Renal cortical epithelial cell (primary cell): ENCODE measurements at regions not wholly inside any gene's neighbourhood (a gene's known extent, or its start where the extent isn't known, plus 50 kb on each side); places are given as distances from the start of the nearest gene placed in this dataset.

Source experiments
- DNase-seq: peaks from one replicate; pipeline ENCODE4 v3.0.0-alpha.2; 2011; ENCODE audit warnings: low read depth

DNA sequence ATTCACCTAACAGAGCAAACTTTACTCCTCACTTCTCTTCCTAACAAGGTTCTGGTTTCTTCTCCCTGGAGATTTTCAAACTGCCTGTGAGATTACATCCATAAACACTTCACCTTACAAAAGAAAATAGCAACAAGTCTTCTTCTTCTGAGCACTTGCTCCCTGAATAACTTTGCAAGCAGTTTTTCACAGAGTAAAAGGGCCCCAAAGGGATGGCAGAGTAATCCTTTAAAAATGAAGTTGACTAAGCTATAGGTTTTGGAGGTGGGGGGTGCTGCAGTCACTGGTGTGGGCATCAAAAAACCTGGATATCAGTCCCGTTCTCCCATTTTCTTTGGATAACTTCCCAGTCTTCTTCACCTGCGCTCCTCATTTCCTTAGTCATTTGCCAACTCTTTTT, 484.9 kb downstream of the MIAT start:
- no peak for DNase-seq

DNA sequence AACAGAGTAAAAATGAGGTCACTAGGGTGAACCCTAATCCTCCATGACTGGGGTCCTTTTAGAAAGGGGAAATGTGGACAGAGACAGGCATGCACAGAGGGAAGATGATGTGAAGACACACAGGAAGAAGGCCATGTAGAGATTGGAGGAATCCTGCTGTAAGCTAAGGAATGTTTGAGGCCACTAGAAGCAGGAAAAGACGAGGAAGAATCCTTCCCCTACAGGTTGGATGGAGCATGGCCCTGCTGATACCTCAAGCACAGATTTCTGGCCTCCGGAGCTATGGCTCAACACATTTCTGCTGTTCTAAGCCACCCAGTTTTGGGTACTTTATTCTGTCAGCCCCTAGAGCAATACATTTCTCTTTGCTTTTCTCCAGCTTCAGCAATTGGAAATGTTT, 486.9 kb downstream of the MIAT start:
- DNase-seq: no peak

DNA sequence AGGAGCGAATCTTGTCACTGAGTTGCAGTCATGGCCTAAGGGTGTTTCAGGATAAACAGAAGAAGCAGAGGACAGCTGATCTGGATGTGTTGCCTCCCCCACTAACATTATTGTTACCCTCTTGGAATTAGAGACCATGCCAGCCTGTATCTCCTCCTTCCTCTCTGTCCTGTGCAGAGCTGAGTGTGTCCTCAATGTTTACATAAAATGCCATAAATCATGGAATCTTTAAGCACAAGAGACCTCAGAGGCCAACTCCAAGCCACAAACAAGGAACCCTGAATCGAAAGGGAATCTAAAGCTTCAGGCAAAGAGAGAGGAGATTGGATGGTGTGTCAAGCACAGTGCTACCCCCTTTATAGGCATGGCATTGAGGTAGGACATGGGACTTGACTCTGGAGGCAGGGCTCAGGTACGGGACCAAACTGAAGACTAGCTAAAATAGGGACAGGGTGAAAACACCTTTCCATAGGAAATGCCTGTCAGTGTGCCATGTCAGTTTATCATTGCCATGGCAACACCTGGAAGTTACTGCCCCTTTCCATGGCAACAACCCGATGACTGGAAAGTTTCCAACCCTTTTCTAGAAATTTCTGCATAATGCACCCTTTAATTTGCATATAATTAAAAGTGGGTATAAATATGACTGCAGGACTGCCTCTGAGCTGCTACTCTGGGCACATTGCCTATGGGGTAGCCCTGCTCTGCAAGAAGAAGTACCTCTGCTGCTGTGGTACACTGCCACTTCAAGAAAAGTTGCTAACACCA, 489.7 kb downstream of the MIAT start:
- no peak for DNase-seq

DNA sequence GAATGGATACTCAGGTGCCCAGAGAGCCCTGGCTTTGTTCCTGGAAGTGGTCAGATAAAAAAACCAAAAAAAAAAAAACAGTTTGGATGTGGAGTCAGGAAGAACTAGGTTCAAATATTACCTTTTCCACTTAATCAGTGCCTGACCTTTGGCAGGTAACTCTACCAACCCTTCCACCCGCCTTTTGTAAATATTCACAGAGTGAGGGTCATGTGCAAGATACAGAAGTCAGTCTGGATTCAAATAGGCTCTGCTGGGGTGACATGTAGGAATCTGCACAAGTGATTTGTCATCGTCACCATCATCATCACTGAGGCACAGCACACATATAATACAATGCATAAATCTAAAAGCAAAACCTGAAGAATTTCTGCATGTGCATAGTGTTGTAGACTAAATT, 490.7 kb downstream of the MIAT start:
- no peak for DNase-seq

DNA sequence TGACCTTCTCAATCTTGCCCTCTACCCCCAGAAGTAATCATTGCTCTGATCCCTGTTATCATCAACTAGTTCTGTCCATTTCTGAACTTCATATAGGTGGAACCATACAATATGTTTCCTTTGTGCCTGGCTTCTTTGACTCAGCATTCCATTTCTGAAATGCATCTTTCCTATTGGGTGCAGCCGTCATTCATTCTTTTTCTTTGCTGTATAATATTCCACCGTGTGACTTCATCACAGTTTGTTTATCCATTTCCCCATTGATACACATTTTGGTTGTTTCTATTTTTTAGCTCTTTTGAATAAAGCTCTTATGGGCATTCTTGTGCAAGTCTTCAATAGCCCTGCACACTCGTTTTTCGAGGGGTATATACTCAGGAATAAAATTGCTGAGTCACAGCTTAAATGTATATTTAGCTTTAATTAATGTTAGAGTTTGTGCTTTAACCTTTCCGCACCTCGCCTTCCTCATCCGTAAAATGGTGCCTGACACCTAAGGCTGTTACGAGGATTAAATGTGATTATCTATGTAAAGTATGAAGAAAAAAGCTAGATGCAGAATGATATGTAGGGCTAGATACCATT, 491.6 kb downstream of the MIAT start:
- DNase-seq: no peak

DNA sequence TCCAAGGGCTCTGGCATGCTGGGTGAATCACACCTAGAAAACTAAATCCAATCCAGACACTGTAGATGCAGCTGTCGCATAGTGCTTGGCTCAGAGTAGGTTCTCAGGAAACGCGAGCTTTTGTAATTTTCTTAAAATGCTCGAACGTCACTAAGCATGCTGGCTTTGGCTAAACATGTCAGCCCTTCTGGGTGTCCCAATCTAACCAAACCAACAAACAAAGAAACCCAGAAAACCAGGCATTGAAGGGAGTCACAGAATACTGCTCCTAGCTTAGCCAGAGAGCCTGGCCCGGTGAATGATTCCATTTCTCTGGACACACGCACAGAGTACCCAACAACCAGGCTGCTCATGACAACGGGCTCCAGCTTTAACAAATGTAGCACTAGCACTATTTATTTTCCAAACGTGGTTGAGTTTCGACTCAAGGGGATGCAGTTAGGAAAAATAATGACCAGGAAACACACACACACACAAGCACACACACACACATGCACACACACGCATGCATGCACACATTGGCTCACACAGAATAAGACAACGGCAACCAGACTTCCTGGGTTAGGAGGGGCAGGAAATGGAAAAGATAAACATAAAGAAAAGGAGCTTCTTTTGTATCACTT, 492.6 kb downstream of the MIAT start:
- DNase-seq: no peak

DNA sequence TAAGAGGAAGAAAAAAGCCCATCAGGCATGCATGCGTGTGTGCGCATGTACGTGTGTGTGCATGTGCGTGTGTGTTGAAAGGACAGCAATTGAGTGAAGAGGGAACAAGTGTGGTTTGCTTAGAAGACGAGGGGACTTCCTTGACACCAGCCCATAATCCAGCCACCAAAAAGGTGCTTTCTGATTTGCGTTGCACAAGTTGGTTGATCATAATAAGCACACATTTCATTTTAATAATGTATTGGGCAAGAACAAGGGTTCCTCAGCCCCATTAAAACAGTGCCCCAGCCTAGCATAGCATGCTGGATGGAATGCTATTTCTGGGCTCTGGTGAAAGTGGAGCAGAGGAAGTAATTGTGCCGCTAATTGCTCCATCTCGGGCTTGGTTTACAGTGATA, 493.2 kb downstream of the MIAT start:
- DNase-seq: no peak

DNA sequence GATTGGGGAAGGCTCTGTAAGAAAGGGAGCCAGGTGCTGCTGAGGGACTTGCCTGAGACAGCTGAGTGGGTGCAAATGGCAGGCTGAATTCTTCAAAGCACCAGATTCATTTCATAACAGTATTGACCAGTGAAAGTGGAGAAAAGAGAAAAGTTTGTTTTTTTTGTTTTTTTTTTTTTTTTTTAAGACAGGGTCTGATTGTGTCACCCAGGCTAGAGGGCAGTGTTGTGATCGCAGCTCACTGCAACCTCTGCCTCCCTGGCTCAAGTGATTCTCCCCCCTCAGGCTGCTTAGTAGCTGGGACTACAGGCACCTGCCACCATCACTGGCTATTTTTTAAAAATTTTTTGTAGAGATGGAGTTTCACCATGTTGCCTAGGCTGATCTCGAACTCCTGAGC, 494.0 kb downstream of the MIAT start:
- no peak for DNase-seq

DNA sequence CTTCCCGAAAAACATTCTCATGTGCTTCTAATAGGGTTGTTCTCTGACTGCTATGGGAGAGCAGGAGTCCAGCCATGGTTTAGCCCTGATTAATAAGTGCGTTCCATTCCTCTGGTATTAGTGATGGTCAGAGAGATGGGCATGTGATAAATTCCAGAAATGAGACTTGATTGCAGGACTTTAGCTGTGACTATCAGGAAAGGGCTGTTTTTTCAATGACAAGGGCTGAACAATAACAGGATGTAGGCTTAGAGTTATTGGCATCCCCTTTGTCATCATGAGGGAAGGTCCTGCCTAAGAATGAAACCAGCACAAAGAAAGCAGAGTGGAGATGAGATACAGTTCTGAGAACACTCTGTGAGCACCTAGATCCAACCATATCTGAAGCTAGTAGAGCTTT, 494.6 kb downstream of the MIAT start:
- no peak for DNase-seq

DNA sequence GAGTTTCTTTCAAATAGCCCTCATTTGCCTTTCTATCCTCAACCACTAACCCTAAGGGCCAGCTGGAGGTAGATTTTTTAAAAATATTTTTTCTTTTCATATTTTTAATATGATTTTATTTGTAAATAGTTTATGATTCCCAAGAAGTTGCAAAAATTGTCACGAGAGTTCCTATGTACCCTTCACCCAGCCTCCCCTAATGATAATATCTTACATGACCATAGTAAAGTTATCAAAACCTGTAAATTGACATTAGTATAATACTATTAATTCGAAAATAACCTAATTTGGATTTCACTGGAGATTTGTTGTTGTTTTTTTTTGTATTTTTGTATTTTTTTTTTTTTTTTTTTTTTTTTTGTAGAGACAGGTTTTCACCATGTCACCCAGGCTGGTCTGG, 495.5 kb downstream of the MIAT start:
- DNase-seq: no peak

DNA sequence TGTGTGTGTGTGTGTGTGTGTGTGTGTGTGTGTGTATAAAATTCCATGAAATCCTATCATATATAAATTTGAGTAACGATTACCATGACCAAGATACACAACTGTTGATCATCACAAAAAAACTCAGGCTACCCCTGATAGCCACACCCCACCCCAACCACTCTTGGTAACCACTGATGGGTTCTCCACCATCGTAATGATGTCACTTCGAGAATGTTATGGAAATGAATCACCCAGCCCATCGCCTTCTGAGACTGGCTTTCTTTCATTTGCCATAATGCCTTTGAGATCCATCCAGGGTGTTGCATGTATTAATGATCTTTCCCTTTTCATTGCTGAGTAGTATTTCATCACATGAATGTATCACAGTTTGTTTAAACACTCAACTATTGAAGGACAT, 496.0 kb downstream of the MIAT start:
- no peak for DNase-seq

DNA sequence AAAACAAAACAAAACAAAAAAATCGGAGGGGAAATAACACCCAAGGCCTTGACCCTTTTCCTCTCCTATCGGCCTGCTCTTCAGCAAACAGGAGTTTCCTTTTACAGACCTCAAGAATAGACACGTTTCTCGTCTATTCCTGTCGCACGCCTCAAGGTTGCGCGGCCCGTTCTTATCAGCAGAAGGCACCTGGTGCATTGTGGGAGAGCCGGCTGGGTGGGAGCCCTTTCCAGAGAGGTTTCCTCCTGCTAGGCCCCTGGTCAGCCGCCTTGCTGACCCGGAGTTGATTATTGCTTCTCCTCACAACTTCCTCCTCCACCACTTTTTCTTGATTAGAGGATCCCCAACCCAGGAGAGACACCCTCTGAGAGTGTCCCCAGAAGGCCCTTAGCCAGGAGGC, 497.3 kb downstream of the MIAT start:
- no peak for DNase-seq

DNA sequence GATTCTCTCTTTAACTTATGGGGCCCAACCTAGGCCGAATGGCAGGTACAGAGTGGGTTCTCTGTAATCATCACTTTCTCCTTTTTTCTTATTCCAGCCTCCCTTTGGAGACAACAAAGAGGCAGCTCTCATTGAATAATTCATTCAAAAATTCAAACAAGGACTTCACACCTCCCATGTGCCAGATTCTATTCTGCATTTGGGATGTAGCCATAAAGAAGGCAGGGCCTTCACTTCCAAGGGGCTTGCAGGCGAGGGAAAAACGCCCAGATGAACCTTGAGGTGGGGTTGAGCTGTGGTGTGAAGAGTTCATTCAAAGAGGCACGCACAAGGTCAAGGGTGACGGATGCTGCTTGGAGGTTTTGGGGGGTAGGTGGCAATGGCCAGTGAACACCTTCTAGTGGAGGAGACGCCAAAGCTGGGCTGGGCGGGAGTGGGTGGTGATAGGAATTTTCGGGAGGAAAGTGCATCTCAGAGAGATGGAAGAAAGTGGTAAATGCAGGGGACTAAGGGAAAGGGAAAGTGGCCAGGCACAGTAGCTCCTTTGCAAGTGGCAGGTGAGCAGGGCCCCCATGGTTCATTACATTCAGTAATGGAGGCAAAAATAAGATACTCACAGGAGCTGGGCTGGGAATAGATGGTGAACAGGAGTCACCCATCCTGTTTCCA, 499.6 kb downstream of the MIAT start:
- DNase-seq: no peak

DNA sequence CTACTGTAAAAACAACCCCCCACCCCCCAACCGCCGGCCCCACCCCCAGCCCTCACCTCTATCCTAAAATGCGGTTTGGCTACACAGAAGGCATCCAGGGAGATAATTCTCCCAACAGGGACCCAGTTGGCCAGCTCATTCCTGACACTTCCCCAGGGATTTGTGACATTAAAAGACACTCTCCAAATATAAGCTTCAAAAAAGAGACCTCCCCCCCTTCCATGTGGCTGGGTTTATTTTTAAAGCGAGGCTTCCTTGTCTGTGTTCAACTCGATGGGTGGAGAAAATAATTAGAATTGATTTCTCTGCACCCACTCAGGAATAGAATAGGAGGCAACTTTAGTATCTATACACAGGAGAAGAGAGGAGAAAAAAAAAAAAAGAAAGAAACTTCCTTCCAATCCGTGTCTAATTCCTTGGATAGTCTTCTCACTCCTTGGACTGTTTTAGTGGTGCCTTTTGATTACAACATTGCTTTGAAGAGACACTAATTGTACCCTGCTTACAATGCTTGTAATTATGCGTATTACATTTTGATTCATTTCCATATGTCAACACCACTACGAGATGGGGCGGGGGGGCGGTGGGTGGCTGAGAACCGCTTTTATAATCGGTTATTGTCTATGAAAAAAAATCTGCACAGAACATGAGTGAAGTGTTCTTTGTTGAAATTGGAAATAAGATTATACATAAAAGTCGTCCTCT, 500.4 kb downstream of the MIAT start:
- DNase-seq: no peak

DNA sequence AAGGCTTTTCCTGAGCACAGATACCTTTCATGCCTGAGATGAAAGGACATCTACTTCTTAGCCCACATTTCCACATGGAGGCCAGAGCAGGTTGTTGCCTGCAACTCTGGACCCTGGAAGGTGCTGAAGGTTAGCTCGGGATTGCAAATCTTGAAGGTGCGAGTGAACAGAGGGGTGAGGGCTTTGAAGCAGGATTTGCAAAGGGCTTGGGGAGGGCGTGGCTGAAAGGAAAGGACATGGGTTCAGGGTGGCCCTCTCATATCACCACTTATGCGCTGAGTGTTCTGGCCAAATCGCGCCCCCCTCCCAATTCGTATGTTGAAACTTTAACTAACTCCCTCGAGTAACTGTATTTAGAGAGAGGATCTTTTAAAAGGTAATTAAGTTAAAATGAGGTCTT, 501.6 kb downstream of the MIAT start:
- no peak for DNase-seq

DNA sequence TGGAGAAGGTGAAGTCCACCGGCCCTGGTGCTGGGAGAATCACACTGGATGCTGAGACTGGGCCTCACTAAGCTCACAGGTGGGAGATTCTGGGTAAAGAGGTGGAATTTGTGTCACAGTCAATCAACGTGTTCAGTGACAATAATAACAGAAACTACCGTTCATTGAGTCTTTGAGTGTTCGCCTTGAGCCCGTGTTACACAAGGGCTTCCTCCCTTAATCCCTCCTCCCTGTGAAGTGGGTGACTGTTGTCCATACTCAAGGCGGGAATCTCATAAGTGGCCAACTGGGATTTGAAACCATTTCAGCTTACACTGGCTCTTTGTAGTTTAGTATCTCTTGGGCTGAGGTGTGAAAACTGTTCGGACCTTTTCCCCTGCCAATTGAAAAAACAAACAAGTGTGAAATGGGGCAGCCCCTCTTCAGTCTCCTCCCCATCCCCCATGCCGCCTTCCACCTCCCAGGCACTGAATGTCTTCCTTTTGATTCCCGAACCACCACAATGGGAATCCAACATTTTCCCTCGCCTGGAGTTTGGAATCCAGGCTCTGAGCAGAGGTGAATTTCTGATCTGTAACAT, 502.4 kb downstream of the MIAT start:
- DNase-seq: no peak

DNA sequence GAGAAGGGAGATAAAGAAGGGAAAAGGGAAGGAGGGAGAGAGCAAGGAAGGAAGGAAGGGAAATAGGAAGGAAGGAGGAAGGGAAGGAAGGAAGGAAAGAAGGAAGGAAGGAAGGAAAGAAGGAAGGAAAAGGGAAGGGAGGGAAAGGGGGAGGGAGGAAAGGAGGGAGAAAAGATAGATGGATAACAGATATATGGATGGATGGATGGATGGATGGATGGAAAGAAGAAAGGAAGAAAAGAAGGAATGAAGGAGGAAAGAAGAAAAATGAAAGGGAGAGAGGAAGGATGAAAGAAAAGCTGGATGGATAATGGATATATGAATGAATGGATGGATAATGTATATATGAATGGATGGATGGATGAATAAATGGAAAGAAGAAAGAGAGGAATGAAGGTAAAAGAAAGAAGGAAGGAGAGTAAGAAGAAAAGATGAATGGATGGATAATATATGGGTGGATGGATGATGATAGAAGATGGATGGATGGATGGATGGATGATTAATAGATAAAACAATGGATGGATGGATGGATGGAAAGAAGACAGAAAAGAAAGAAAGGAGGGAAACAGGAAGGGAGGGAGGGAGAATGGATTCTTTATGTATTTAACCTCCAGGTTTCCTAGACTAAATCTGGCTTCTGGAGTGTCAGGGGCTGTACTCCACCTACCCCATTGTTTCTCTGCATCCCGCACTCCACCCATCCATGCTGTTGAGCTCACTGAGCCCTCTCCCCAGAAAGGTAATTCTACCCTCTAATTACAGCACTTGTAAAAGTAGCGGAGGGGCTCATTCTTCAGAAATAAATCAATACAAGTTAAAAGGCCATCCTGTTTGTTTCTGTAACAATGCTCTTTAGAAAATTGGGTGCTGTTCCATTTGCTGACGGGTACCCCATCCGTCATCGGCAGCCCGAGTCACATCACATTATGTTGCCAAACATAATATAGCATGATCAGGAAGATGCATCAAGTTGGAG, 506.1 kb downstream of the MIAT start:
- no peak for DNase-seq

DNA sequence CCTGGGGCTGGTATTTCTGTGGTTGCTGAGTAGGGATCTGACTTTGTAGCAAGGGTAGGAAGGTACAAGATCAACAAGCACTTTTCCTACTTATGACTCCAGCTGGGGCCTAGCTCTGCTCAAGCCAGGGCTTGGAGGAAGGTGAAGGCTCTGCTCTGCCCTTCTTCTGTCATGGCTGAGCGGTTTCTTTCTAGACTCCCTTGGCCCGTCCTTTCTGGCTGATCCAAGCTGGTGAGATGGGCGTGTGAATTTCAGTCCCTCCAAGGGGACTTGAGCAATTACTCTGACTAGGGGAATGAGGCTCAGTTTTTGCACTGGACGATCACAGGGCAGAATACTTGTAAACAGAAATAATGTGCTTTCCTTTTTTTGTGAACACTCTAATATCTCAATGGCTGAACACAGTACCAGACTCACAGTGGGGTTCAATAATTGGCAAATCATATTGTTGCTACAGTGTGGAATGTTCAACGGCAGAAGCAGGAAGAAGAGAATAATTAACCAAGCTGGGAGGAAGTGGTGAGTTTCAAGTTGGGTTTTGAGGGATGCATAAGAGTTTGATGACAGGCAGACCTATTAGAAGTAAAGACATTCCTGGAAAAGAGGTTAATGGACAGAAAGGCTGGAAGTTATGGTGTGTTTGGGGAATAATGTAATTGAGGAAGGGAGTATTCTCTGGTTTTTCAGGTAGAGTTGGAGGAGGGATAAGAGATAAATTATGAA, 507.6 kb downstream of the MIAT start:
- DNase-seq: peak; percentile 11

DNA sequence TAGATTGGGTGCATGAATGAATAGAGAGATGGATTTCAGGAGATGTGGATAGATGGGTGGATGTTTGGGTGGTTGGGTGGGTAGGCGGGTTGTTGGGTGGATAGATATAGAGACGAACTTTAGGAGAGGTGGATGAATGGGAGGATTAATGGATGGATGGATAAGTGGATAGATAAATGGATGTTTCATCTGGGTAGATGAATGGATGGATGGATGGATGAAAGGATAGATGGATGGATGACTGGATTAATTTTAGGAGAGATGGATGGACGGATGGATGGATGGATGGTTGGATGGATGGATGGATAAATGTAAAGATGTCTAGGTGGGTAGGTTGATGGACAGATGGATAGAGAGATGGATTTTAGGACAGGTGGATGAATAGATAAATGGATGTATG, 511.3 kb downstream of the MIAT start:
- DNase-seq: no peak

DNA sequence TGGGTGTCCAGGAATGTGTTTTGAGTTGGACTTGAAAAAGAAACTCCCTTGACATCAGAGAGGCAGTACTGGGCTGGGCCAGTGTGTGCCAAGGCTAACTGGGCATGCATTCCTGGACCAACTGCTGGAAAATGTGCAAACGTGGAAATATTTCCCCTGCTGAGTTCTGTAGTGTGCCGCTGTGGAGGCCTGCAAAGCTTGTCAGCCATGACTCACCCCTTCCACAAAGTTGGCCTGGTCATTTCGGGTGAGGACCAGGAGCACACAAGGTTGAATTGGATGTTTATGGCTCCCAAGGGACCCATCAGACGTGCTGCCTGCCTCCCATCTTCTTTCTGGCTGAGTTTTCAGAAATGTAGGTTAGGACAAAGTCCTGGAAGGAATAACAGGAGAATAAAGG, 513.1 kb downstream of the MIAT start:
- peak; percentile 86 for DNase-seq
